KG1 (cell line): ENCODE measurements at regions not wholly inside any gene's neighbourhood (a gene's known extent, or its start where the extent isn't known, plus 50 kb on each side); places are given as distances from the start of the nearest gene placed in this dataset.
A peak's percentile ranks its signal among the peaks of the same experiment; 100 is the strongest.

ENCODE experiments used
- DNase-seq: peaks from one replicate; lab custom pipeline; 2025; lab: John Stamatoyannopoulos, UW

- DNase-seq = no peak
Measured at GRCh38 chr4:81881855-81882621, 410.3 kb upstream of the RASGEF1B start.

DNA sequence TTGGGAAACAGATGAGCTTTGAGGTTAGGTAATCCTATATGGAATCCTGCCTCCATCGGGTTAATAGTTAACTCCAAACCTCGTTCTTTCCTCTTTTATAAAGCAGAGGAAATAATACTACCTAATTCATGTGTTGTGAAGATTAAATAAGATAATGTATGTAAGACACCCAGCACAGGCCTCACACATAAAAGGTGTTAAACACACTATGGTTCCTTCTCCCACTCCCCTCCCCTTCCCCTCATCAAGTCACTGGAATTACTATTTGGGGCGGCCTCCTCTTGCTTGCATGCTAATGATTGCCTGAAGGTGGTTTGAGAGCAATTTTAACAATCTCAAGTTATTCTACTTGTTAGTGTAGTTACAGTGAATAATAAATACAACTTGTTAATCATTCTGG, 404.4 kb upstream of the RASGEF1B start:
- DNase-seq = no peak

GRCh38 chr4:81874661-81875515, 403.2 kb upstream of the RASGEF1B start:
- no peak for DNase-seq

GRCh38 chr4:81870275-81870674, 398.6 kb upstream of the RASGEF1B start:
- DNase-seq = no peak

DNA sequence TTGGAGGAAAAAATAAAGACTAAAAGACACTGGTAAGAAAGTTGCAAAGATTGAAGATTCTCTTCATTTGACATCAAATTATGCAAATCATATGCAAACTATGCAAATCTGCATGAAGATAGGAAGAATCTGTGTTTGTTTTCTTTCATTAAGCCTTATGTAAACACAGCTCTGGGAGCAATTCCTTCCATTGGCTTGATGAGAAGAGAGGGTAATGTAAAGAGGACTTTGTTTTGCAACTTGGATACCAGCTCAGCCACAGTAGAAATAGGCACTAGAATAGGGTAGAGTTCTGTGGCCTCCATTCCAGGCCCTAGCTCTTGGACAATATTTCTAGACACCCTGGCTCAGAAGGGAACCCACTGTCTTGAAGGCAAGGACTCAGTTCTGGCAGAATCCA, 388.4 kb upstream of the RASGEF1B start:
- DNase-seq = no peak

- no peak for DNase-seq
Measured at GRCh38 chr4:81854406-81854805, 382.7 kb upstream of the RASGEF1B start.

GRCh38 chr4:81852031-81852715, 380.5 kb upstream of the RASGEF1B start:
- no peak for DNase-seq

DNA sequence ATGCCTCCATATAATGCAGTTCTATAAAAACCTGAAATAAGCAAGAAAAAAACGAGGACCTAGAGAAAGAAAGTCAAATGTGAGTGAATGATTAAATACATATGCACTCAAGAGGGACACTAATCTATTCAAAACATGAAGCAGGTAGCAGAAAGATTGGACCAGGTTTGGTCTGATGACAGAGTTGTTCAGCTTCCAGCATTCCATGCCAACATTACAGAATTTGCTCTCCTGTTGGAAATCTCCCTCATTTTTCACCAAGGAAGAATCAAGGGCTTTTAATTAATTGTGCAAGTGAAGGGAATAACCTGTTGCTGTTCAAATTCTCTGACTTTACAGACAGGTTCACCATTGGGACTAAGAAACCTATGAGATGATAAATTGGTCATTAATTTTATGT, 379.0 kb upstream of the RASGEF1B start:
- no peak for DNase-seq

- no peak for DNase-seq
Measured at GRCh38 chr4:81845761-81846160, 374.1 kb upstream of the RASGEF1B start.

DNA sequence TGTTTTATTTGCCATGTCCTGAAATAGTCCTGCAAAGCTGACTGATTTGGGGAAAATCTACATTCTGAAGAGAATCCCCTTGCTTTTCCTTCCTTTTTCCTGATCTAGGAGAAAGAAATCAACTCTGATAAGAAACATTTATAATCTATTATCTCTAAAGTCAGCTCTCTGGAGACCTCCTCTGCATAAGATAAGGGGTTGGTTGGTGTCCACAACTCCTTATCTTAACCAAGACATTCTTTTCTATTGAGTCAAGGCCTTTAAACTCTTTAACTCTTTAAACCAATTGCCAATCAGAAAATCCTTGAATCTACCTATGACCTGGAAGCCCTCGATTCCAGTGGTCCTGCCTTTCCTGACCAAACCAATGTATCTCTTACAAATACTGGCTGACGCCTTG, 373.6 kb upstream of the RASGEF1B start:
- DNase-seq = no peak

- peak; percentile 70 for DNase-seq
Measured at GRCh38 chr4:81844717-81845116, 373.0 kb upstream of the RASGEF1B start.

GRCh38 chr4:81839347-81840042, 367.8 kb upstream of the RASGEF1B start:
- DNase-seq = no peak

DNA sequence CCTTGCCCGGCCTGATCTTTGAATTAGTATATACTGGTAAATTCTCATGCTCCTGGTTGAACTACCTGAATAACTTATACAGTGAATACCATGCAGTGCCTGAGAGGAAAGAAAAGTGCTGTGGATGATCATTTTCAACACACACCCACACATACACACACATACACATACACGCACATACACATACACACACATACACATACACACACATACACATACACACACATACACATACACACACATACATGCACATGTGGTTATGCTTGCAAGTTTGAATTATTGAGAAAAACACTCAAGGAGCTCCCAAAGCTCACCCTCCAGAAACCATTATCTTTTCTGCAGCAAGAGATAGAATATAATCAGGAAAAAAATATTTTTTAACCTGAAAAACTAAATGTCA, 366.9 kb upstream of the RASGEF1B start:
- no peak for DNase-seq

GRCh38 chr4:81836716-81837115, 365.0 kb upstream of the RASGEF1B start:
- no peak for DNase-seq

DNA sequence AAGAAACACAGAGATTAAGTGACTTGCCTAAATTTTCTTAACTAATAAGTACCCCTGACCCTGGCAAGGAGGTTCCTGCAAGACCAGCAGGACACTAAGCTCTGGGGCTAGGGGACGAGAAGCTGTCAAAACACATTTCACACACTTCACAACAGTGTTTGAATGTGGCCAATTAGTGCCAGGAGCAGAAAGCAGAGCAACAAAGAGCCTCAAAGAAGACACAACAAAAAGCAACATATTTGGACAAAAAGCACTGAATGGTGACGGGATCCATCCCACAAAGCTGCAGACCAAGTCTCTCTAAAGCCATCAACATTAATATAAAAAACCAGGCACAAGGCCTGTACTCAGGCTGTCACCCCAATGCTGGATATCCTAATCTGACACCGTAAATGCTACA, 361.9 kb upstream of the RASGEF1B start:
- DNase-seq = no peak

DNA sequence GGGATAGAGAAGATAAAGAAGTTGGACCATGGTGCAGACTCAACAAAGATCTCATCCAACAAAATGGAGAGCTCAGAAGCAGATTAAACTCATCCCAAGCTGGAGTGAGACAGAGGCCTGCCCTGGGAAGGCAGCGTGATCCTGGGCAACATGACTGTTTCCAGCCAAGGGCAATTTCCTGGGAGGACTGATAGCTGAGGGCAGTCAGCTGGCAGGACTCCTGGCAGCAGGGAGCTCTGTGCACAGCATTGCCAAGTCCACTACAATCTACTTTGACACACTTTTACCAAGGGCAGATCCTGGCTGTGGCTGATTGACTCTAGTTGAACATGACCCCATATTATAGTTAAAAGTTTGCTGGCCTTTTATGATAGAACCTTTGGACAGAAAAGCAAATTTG, 357.3 kb upstream of the RASGEF1B start:
- no peak for DNase-seq

DNA sequence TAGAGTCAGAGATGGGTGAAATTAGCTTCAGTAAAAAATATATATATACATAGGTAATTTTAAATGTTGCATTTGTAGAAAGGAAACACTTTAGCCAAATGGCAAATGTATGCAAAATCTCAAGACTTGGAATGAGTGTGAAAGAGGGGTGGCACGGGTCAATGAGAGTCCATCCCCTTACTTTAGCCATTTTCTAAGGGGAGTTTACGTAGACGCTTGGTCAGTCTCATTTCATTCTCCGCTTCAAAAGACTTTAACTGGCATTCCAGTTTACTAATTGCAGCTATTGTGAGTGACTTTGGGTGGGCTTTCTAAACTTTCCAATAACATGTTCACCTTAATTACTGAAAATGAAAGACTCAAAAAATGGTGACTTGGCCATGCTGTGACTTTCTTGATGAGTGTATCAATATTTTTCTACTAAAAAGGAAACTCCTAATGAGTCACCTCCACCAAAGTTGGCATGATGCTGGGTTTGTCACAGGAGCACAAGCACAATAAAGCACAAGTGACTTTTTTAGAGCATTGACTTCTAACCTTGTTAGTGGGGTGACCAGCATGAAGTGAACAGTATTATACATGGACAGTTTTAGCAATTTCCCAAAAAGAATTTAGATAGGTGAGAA, 356.0 kb upstream of the RASGEF1B start:
- no peak for DNase-seq

DNA sequence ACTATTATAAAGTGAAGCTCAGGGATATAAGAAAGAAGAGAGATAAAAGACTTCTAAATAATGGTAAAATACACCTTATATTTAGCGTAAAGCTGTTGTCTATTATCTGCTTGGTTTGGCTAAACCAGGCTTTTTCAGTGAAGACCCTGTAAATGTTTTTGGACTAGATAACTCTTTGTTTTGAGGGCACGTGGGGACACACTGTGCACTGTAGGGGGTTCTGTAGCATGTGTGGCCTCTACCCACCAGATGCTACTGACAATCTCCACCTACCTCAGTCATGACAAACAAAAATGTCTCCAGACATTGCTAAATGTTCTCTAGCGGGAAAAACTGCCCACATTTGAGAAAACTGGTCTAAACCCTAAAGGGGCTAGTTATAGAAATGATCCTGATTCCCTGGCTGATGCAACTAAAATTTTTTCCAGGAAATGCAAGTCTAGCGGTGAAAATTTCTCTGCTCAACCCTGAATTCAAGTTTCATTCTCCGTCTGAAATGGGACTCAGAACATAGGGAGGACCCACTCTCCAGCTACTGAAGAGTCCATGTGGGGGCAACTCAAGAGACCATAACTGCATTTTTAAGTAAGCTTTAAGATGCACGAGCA, 355.2 kb upstream of the RASGEF1B start:
- no peak for DNase-seq

DNA sequence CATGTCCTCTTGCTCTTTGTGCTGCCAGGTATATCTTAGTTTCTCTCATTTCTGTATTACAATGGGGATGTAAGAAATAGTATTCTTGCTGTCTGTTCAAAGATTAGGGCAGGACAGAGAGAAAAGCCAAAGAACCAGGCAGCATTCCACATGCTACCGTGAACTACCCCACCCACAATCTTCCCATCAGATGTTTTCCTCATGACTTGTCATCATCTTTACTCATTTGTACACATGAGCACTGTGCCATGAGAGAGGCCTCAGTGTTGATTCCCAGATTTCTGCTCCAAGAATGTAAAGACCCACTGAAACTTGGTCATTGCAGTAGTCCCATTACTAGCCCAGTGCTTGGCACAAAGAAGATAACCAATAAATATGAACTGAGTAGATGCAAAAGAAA, 354.6 kb upstream of the RASGEF1B start:
- DNase-seq = no peak

GRCh38 chr4:81818385-81818920, 346.7 kb upstream of the RASGEF1B start:
- DNase-seq = no peak
